SHP77 treated with DMSO at 0.1 percent for 48 hours (cell line): ENCODE measurements at regions not wholly inside any gene's neighbourhood (a gene's known extent, or its start where the extent isn't known, plus 50 kb on each side); places are given as distances from the start of the nearest gene placed in this dataset.
"Not testable (repeated sequence)": the region's sequence is repeated elsewhere in the genome, so short reads cannot be mapped to it uniquely, and the experiment has no call there.

Source experiments
- DNase-seq: peaks from one replicate; lab custom pipeline; 2025; lab: John Stamatoyannopoulos, UW

- DNase-seq, result no peak
Measured at GRCh38 chr7:112937651-112938415, 147.6 kb upstream of the TMEM168 start.

GRCh38 chr7:112933598-112933997 lies 143.4 kb upstream of the TMEM168 start:
- DNase-seq, result no peak

- DNase-seq, result no peak
Measured at GRCh38 chr7:112930787-112931186, 140.6 kb upstream of the TMEM168 start.

GRCh38 chr7:112929421-112929820 lies 139.2 kb upstream of the TMEM168 start:
- DNase-seq, result no peak

GRCh38 chr7:112926018-112926417 lies 135.8 kb upstream of the TMEM168 start:
- DNase-seq, result no peak

- not testable (repeated sequence) for DNase-seq
Measured at GRCh38 chr7:112922546-112922945, 132.4 kb upstream of the TMEM168 start.

- not testable (repeated sequence) for DNase-seq
Measured at GRCh38 chr7:112916431-112916830, 126.2 kb upstream of the TMEM168 start.

- no peak for DNase-seq
Measured at GRCh38 chr7:112908086-112908485, 117.9 kb upstream of the TMEM168 start.

- no peak for DNase-seq
Measured at GRCh38 chr7:112907658-112908057, 117.5 kb upstream of the TMEM168 start.

- DNase-seq, result no peak
Measured at GRCh38 chr7:112905950-112906349, 115.8 kb upstream of the TMEM168 start.

- no peak for DNase-seq
Measured at GRCh38 chr7:112905413-112905812, 115.2 kb upstream of the TMEM168 start.

GRCh38 chr7:112898432-112899290 lies 108.5 kb upstream of the TMEM168 start:
- DNase-seq, result peak; percentile 58

GRCh38 chr7:112897839-112898431 lies 107.7 kb upstream of the TMEM168 start:
- DNase-seq, result no peak

GRCh38 chr7:112896026-112896601 lies 105.9 kb upstream of the TMEM168 start:
- no peak for DNase-seq

GRCh38 chr7:112892263-112892662 lies 102.1 kb upstream of the TMEM168 start:
- DNase-seq, result no peak

GRCh38 chr7:112891698-112892097 lies 101.5 kb upstream of the TMEM168 start:
- no peak for DNase-seq

GRCh38 chr7:112889834-112890438 lies 99.7 kb upstream of the TMEM168 start:
- no peak for DNase-seq

- no peak for DNase-seq
Measured at GRCh38 chr7:112889268-112889667, 99.1 kb upstream of the TMEM168 start.

- DNase-seq, result no peak
Measured at GRCh38 chr7:112888781-112889180, 98.6 kb upstream of the TMEM168 start.

GRCh38 chr7:112887976-112888375 lies 97.8 kb upstream of the TMEM168 start:
- no peak for DNase-seq

- DNase-seq, result no peak
Measured at GRCh38 chr7:112887337-112887736, 97.1 kb upstream of the TMEM168 start.

- DNase-seq, result no peak
Measured at GRCh38 chr7:112886208-112886607, 96.0 kb upstream of the TMEM168 start.
